Tibial artery (tissue), 4 donors: ENCODE measurements at regions not wholly inside any gene's neighbourhood (a gene's known extent, or its start where the extent isn't known, plus 50 kb on each side); places are given as distances from the start of the nearest gene placed in this dataset.

Experiments used
- DNase-seq, 2 donors: peaks; one replicate each; pipeline ENCODE4 v3.0.0-alpha.2; 2019
- H3K27ac ChIP-seq, 2 donors: fragments of 200-600 bp; sonication (generic) in 1 of 2; 1 replicate in 1 of 2; 2 replicates in 1 of 2; pipeline ENCODE4 v1.5.1; 2018 to 2019; ENCODE audit warnings: mild to moderate bottlenecking in 1 of 2
- H3K27me3 ChIP-seq, 2 donors: fragments of 200-600 bp; sonication (generic) in 1 of 2; one replicate each; pipeline versions ENCODE4 v1.5.1 to v1.6.0; 2016 to 2019
- H3K36me3 ChIP-seq, 3 donors: fragments of 200-600 bp; sonication (generic) in 2 of 3; one replicate each; pipeline ENCODE4 v1.5.1; 2016 to 2019; ENCODE audit warnings: mild to moderate bottlenecking in 2 of 3
- H3K4me1 ChIP-seq, 4 donors: fragments of 200-600 bp; sonication (generic) in 2 of 4; 1 replicate in 3 of 4; 2 replicates in 1 of 4; pipeline ENCODE4 v1.5.1; 2016 to 2019
- H3K4me3 ChIP-seq, 2 donors: fragments of 200-600 bp; sonication (generic) in 1 of 2; 1 replicate in 1 of 2; 2 replicates in 1 of 2; pipeline ENCODE4 v1.5.1; 2018 to 2019; ENCODE audit warnings: mild to moderate bottlenecking in 2 of 2
- H3K9me3 ChIP-seq, 3 donors: fragments of 200-600 bp; sonication (generic) in 1 of 3; one replicate each; pipeline ENCODE4 v1.5.1; 2016 to 2019
- intact Hi-C: fragments of 100-400 bp; cut with DNase I; formaldehyde crosslinking; loops from one replicate; pipeline ENCODE4 v1.15.0; 2023; ENCODE audit warnings: low total_unique reads
- TF ChIP-seq, protein P1 (sequence below), 2 experiments: fragments of 200-600 bp in 1 of 2; fragments of 450-650 bp in 1 of 2; IDR thresholded peaks; one replicate each; pipeline ENCODE4 v1.5.1; 2017 to 2019; ENCODE audit warnings: antibody characterized with exemption in 2 of 2, mild to moderate bottlenecking in 1 of 2, moderate library complexity in 1 of 2

DNA sequence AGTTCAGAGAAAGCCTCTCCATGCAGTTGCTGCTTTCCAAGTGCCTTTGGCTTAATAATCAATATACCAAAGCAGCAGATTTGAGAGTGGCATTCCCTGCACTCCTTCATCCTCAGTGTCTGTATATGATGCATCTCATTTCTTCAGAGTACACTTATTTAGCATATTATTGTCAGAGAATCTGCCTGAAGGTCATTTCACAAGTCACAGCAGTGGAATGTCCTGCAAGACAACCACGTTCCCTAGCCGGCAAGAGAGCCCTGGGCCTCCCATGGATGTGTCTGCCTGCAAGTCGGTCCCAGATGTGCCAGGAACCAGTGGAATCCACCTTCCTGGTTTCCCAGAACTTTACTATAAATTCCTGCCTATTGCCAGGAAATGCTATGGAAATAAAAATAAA lies 289.4 kb upstream of the IGFBP3 start:
- Histone ChIP-seq H3K9me3 (no peaks in the 10 kb centered on the region), H3K4me1 (no peaks in the 10 kb centered on the region), H3K27me3 (no peaks in the 10 kb centered on the region), H3K27ac (no peak overlapping the region), H3K36me3 (no peaks in the 10 kb centered on the region), H3K4me3 (no peak overlapping the region)
- intact Hi-C loops, result no loop called here
- DNase-seq, result no peak
- TF ChIP-seq, protein P1, sequence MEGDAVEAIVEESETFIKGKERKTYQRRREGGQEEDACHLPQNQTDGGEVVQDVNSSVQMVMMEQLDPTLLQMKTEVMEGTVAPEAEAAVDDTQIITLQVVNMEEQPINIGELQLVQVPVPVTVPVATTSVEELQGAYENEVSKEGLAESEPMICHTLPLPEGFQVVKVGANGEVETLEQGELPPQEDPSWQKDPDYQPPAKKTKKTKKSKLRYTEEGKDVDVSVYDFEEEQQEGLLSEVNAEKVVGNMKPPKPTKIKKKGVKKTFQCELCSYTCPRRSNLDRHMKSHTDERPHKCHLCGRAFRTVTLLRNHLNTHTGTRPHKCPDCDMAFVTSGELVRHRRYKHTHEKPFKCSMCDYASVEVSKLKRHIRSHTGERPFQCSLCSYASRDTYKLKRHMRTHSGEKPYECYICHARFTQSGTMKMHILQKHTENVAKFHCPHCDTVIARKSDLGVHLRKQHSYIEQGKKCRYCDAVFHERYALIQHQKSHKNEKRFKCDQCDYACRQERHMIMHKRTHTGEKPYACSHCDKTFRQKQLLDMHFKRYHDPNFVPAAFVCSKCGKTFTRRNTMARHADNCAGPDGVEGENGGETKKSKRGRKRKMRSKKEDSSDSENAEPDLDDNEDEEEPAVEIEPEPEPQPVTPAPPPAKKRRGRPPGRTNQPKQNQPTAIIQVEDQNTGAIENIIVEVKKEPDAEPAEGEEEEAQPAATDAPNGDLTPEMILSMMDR (IDR thresholded peaks at IDR 0.05), result no peak

DNA sequence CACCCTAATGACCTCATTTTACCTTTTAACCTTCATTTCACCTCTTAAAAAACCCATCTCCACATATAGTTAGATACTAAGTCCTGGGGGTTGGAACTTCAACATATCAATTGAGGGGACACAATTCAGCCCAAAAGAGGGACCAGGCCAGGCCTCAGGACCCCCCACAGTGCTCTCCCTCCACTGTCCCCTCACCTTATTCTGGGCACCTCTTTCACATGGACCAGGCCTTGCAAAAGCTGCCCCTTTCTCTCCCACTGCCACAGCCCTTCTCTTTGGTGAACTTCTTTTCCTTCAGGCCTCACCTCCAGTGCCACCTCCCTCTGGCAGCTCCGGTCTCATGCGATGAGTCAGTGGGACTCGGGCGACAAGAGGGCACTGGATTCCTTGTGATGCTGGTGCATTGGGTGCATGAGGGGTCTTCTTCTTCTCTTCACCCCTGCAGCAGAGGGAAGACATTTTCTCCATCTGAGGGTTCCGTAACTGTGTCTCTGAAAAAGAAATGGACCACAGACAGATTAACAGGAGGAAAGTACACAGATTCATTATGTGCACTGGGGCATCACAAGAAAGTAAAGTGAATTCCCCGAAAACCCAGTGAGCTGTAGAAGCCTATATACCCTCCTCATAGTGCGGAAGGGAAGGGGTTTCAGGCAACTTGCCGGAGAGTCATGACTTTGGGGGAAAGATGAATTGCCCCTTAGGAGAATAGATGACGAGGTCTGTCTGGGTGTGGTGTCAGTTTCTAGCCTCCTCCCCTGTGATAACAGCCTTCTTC lies 288.7 kb upstream of the IGFBP3 start:
- H3K27ac ChIP-seq, result no peak overlapping the region
- intact Hi-C loops, result no loop called here
- no peaks in the 10 kb centered on the region for H3K9me3 ChIP-seq
- H3K4me1 ChIP-seq, result no peaks in the 10 kb centered on the region
- no peaks in the 10 kb centered on the region for H3K27me3 ChIP-seq
- no peak for DNase-seq
- no peak overlapping the region for H3K4me3 ChIP-seq
- TF ChIP-seq, protein P1 (IDR thresholded peaks at IDR 0.05), result no peak
- H3K36me3 ChIP-seq, result no peaks in the 10 kb centered on the region

DNA sequence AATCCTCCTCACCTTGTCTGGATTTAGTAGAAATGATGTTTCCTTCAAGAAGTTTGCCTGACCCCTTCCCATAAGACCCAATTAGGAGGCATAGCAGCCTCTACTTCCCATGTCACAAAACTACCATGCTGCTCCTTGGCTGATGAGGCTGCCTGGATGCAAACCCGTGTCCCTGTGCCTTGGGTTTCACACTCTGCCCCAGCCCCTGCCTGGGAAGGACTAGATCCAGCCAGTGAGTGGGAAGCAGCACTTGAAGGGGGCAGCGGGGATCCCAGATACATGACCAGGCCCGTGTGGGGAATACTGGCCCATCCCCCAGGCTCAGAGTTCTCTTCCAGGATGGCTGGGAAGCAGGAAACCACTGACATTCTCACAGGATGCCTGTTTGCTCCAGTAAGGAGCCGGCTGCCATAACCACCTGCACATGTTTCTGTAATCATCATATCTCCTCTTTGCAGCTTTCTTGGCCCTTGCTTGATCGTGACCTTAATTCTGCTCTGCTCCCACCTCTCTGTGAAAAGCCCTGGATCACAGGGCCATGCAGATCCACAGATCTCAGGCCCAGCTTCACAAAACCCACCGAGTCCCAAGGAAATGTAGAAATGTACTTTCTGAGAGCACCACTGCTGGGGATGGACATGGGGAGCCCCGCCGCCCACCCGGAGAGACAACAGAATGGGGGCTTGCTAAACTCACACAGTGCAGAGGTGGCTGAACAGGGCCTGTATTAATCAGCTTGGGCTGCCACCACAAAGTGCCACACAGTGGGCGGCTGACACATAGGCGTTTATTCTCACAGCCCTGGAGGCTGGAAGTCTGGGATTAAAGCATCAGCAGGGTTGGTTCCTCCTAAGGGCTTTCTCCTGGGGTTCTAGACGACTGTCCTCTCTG lies 287.8 kb upstream of the IGFBP3 start:
- no peaks in the 10 kb centered on the region for H3K4me1 ChIP-seq
- TF ChIP-seq, protein P1 (IDR thresholded peaks at IDR 0.05), result no peak
- H3K27ac ChIP-seq, result no peak overlapping the region
- intact Hi-C loops, result no loop called here
- no peaks in the 10 kb centered on the region for H3K9me3 ChIP-seq
- H3K36me3 ChIP-seq, result no peaks in the 10 kb centered on the region
- H3K4me3 ChIP-seq, result no peak overlapping the region
- DNase-seq, result no peak
- H3K27me3 ChIP-seq, result no peaks in the 10 kb centered on the region

DNA sequence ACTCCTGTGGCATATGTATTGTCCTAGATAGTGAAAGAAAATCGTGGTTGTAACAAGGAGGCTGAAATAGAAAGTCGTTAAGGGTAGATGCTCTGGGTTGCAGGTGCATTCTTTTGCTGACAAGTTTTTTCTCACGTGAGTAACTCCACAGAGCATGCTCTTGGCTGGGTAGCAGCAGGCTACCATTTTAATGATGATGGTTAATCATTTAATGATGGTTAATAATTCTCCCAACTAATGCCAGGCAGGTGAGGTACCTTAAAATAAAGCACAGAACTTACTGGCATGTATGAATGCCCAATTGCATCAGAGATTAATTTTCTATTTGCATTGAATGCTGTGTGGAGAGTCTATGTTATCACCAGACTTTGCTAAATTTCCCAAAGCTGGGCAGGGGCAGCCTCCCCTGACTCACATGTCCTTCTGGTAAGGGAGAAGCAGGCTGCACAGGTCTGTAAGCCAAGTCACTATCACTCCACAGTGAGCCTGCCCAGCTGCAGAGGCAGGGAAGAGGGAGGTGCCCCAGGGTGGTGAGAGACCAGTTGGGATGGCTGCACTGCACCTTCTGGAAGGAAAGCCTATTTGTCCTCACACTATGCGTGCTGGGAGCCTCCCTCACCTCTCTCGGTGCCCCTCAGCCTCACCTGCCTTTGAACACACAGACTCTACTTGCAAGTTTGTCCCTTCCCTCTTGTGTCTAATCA lies 287.0 kb upstream of the IGFBP3 start:
- DNase-seq, result no peak
- no peak overlapping the region for H3K4me3 ChIP-seq
- H3K27me3 ChIP-seq, result no peaks in the 10 kb centered on the region

DNA sequence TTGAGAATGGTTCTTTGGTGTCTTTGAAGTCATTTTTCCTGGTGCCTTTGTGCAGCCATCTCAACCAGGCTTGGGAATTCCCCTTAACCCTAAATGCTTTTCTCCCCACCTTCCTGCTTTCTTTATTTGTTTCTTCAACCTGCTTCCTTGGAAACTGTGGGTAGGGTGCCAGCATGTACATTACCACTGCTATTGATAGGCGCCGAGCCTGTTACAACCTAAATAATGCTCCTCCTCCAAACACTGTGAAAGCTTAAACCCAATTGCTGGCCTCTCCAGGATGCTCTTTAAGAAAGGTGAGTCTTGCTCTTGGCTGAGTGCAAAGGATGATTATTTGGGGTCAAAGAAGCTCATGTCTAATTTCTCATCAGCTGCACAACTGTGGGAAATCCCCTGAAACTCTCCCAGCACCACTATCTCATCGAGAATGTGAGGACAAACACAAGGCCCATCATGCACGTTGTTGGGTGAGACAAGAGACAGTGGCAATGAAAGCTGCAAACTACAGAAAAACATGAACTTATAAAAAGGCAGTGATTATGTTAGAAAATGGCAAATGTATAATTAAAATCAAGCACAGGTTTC lies 285.5 kb upstream of the IGFBP3 start:
- Histone ChIP-seq H3K4me1 (no peaks in the 10 kb centered on the region), H3K9me3 (no peaks in the 10 kb centered on the region), H3K4me3 (no peak overlapping the region), H3K36me3 (no peaks in the 10 kb centered on the region), H3K27me3 (no peaks in the 10 kb centered on the region), H3K27ac (no peak overlapping the region)
- intact Hi-C loops, result no loop called here
- DNase-seq, result no peak
- TF ChIP-seq, protein P1 (IDR thresholded peaks at IDR 0.05), result no peak

More for the DNA sequence above, 287.0 kb upstream of the IGFBP3 start:
- Histone ChIP-seq H3K9me3 (no peaks in the 10 kb centered on the region), H3K36me3 (no peaks in the 10 kb centered on the region), H3K27ac (no peak overlapping the region), H3K4me1 (no peaks in the 10 kb centered on the region)
- TF ChIP-seq, protein P1 (IDR thresholded peaks at IDR 0.05), result no peak
- intact Hi-C loops, result no loop called here
